HEK293 (cell line): ENCODE measurements at regions not wholly inside any gene's neighbourhood (a gene's known extent, or its start where the extent isn't known, plus 50 kb on each side); places are given as distances from the start of the nearest gene placed in this dataset.
"Not testable (repeated sequence)": the region's sequence is repeated elsewhere in the genome, so short reads cannot be mapped to it uniquely, and the experiment has no call there.

Experiments
- CTCF ChIP-seq: fragments of 450-650 bp; formaldehyde crosslinking; IDR thresholded peaks from 2 replicates; pipeline ENCODE4 v1.5.1; 2016; ENCODE audit warnings: missing biosample characterization, missing genetic modification characterization
- ZNF704 ChIP-seq: fragments of 450-650 bp; formaldehyde crosslinking; IDR thresholded peaks from 2 replicates; pipeline ENCODE4 v1.5.1; 2016; ENCODE audit warnings: missing biosample characterization, missing genetic modification characterization
- ZNF777 ChIP-seq: fragments of 450-650 bp; formaldehyde crosslinking; IDR thresholded peaks from 2 replicates; pipeline ENCODE4 v1.5.1; 2017; ENCODE audit warnings: missing biosample characterization, missing genetic modification characterization, borderline replicate concordance
- ZXDB ChIP-seq: fragments of 450-650 bp; formaldehyde crosslinking; IDR thresholded peaks from 2 replicates; pipeline ENCODE4 v1.5.1; 2016; ENCODE audit warnings: missing biosample characterization, missing genetic modification characterization

GRCh38 chr2:111462572-111462971, 341.9 kb downstream of the BCL2L11 start:
- TF ChIP-seq ZXDB, CTCF, ZNF777, ZNF704 (tag by site-specific recombination): not testable (repeated sequence)
